ENCODE measurements at regions not wholly inside any gene's neighbourhood (a gene's known extent, or its start where the extent isn't known, plus 50 kb on each side); places are given as distances from the start of the nearest gene placed in this dataset.

- no peak for TF ChIP-seq EP300 (IDR thresholded peaks at IDR 0.05; ENCODE audit: low read depth)
- no peak for TF ChIP-seq CTCF (IDR thresholded peaks at IDR 0.05)
- TF ChIP-seq POLR2A (IDR thresholded peaks at IDR 0.05), result no peak
Observed at GRCh38 chr2:31710121-31710520, 129.4 kb upstream of the SRD5A2 start.

Data from transverse colon (tissue), 3 donors.